Nephron (organoid): ENCODE measurements at regions not wholly inside any gene's neighbourhood (a gene's known extent, or its start where the extent isn't known, plus 50 kb on each side); places are given as distances from the start of the nearest gene placed in this dataset.

Source experiments
- H3K27ac Mint-ChIP-seq, 3 experiments: 2 replicates each; pipeline ENCODE4 v1.8.0; 2020; ENCODE audit warnings: mixed read lengths in 3 of 3, mild to moderate bottlenecking in 2 of 3, moderate library complexity in 1 of 3
- H3K27me3 Mint-ChIP-seq: 2 replicates; pipeline ENCODE4 v1.8.0; 2021; ENCODE audit warnings: low read depth, mild to moderate bottlenecking, moderate library complexity, mixed read lengths
- H3K36me3 Mint-ChIP-seq: 2 replicates; pipeline ENCODE4 v1.8.0; 2020; ENCODE audit warnings: low read depth, mixed read lengths
- H3K4me1 Mint-ChIP-seq: 2 replicates; pipeline ENCODE4 v1.8.0; 2020; ENCODE audit warnings: mixed read lengths
- H3K4me3 Mint-ChIP-seq, 3 experiments: 2 replicates each; pipeline ENCODE4 v1.8.0; 2020; ENCODE audit warnings: mild to moderate bottlenecking in 3 of 3, mixed read lengths in 3 of 3, moderate library complexity in 2 of 3
- H3K9me3 Mint-ChIP-seq: 2 replicates; pipeline ENCODE4 v1.8.0; 2020; ENCODE audit warnings: mixed read lengths
- CTCF ChIP-seq, 3 experiments: fragments of 200-600 bp; sonication (generic); IDR thresholded peaks; one replicate each; pipeline ENCODE4 v1.5.0; 2021; ENCODE audit warnings: antibody characterized with exemption in 3 of 3; ENCODE audit not compliant: unreplicated experiment in 3 of 3

DNA sequence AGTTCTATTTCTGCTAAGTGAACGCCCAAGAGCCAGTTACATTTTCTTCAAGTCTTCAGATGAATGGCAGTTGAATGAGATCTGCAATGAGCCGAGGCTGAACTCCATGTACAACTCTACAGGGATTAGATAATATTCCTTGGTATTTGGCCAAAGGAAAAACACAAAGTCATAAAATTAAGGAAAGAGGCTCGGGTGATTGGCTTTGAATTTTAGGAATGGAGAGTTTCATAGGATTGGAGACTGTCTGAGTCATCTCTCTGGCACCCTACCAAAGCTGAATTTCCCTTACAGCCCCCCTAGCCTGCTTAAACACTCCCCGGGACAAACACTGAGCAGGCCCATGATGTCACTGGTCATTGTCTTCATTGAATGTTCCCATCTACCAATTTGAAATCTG is 188.0 kb upstream of the C1QTNF7 start:
- H3K27me3 Mint-ChIP-seq, result peaks cover 6% of the 10 kb centered on the region
- H3K27ac Mint-ChIP-seq, result no peak overlapping the region
- no peak for TF ChIP-seq CTCF (IDR thresholded peaks at IDR 0.05; ENCODE audit: unreplicated experiment in 3 of 3)
- H3K4me3 Mint-ChIP-seq, result no peak overlapping the region
- no peaks in the 10 kb centered on the region for H3K36me3 Mint-ChIP-seq
- H3K9me3 Mint-ChIP-seq, result peaks cover 3% of the 10 kb centered on the region
- H3K4me1 Mint-ChIP-seq, result peaks cover 24% of the 10 kb centered on the region

- Mint-ChIP-seq H3K27me3 (peaks cover 8% of the 10 kb centered on the region), H3K9me3 (peaks cover 3% of the 10 kb centered on the region), H3K4me1 (peaks cover 18% of the 10 kb centered on the region), H3K27ac (no peak overlapping the region), H3K4me3 (no peak overlapping the region), H3K36me3 (no peaks in the 10 kb centered on the region)
- TF ChIP-seq CTCF (IDR thresholded peaks at IDR 0.05; ENCODE audit: unreplicated experiment in 3 of 3), result no peak
Observed at GRCh38 chr4:15240764-15241163, 187.1 kb upstream of the C1QTNF7 start.

GRCh38 chr4:15242021-15242420 is 185.8 kb upstream of the C1QTNF7 start:
- Mint-ChIP-seq H3K9me3 (peaks cover 3% of the 10 kb centered on the region), H3K36me3 (no peaks in the 10 kb centered on the region), H3K27me3 (peaks cover 8% of the 10 kb centered on the region), H3K4me3 (no peak overlapping the region), H3K27ac (no peak overlapping the region), H3K4me1 (peaks cover 18% of the 10 kb centered on the region)
- no peak for TF ChIP-seq CTCF (IDR thresholded peaks at IDR 0.05; ENCODE audit: unreplicated experiment in 3 of 3)

GRCh38 chr4:15244354-15244753 is 183.5 kb upstream of the C1QTNF7 start:
- H3K4me1 Mint-ChIP-seq, result peaks cover 9% of the 10 kb centered on the region
- H3K9me3 Mint-ChIP-seq, result peaks cover 3% of the 10 kb centered on the region
- TF ChIP-seq CTCF (IDR thresholded peaks at IDR 0.05; ENCODE audit: unreplicated experiment in 3 of 3), result no peak
- no peak overlapping the region for H3K27ac Mint-ChIP-seq
- H3K36me3 Mint-ChIP-seq, result no peaks in the 10 kb centered on the region
- H3K4me3 Mint-ChIP-seq, result no peak overlapping the region
- H3K27me3 Mint-ChIP-seq, result peaks cover 5% of the 10 kb centered on the region

DNA sequence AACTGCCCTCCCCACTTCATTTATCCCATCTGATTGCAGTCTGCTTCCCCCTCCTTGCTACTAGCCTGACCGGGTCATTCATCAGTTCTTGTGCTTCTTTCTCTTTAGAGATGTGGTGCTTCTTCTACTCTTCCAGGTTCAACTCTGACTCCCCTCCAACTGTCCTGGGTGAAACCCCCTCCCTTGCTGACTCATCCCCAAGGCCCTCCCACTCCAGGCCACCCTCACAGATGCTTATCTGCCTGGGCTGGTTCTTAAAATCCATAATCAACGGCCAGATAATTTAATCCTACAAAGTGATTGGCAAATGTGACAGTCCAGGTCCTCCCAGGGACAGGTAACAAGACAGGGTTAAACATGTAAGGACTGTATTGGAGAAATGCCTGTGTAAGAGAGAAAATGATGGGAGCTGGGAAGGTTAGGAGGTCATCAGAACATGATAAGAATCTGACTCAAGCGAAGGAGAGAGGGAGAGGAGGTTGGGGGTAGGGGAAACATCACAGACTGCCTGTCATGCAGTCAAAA is 182.8 kb upstream of the C1QTNF7 start:
- H3K36me3 Mint-ChIP-seq, result no peaks in the 10 kb centered on the region
- no peak for TF ChIP-seq CTCF (IDR thresholded peaks at IDR 0.05; ENCODE audit: unreplicated experiment in 3 of 3)
- H3K27ac Mint-ChIP-seq, result no peak overlapping the region
- H3K4me1 Mint-ChIP-seq, result peaks cover 4% of the 10 kb centered on the region
- no peak overlapping the region for H3K4me3 Mint-ChIP-seq
- H3K27me3 Mint-ChIP-seq, result peaks cover 5% of the 10 kb centered on the region
- H3K9me3 Mint-ChIP-seq, result peaks cover 3% of the 10 kb centered on the region

GRCh38 chr4:15250021-15250441 is 177.8 kb upstream of the C1QTNF7 start:
- no peak overlapping the region for H3K27ac Mint-ChIP-seq
- no peaks in the 10 kb centered on the region for H3K36me3 Mint-ChIP-seq
- H3K4me1 Mint-ChIP-seq, result no peaks in the 10 kb centered on the region
- no peak for TF ChIP-seq CTCF (IDR thresholded peaks at IDR 0.05; ENCODE audit: unreplicated experiment in 3 of 3)
- H3K27me3 Mint-ChIP-seq, result peaks cover 1% of the 10 kb centered on the region
- H3K9me3 Mint-ChIP-seq, result no peaks in the 10 kb centered on the region
- H3K4me3 Mint-ChIP-seq, result no peak overlapping the region
